Limb (tissue), 2 donors: ENCODE measurements at regions not wholly inside any gene's neighbourhood (a gene's known extent, or its start where the extent isn't known, plus 50 kb on each side); places are given as distances from the start of the nearest gene placed in this dataset.
"Not testable (repeated sequence)": the region's sequence is repeated elsewhere in the genome, so short reads cannot be mapped to it uniquely, and the experiment has no call there.

Experiments
- DNase-seq, 2 donors: peaks; one replicate each; pipeline ENCODE4 v3.0.0-alpha.2; 2016; ENCODE audit errors: extremely low spot score in 2 of 2

- no peak for DNase-seq
Measured at GRCh38 chr3:88000853-88001252, 58.0 kb downstream of the CGGBP1 start.

GRCh38 chr3:87997966-87998365, 60.8 kb downstream of the CGGBP1 start:
- DNase-seq, result no peak

- DNase-seq, result no peak
Measured at GRCh38 chr3:87997298-87997697, 61.5 kb downstream of the CGGBP1 start.

GRCh38 chr3:87996882-87997281, 61.9 kb downstream of the CGGBP1 start:
- DNase-seq, result no peak

- no peak for DNase-seq
Measured at GRCh38 chr3:87993566-87993965, 65.2 kb downstream of the CGGBP1 start.

- no peak for DNase-seq
Measured at GRCh38 chr3:87987952-87988351, 70.9 kb downstream of the CGGBP1 start.

GRCh38 chr3:87982421-87982820, 76.4 kb downstream of the CGGBP1 start:
- no peak for DNase-seq

GRCh38 chr3:87979527-87979926, 79.3 kb downstream of the CGGBP1 start:
- no peak for DNase-seq

- no peak for DNase-seq
Measured at GRCh38 chr3:87977765-87978164, 81.0 kb downstream of the CGGBP1 start.

- no peak for DNase-seq
Measured at GRCh38 chr3:87975716-87976115, 83.1 kb downstream of the CGGBP1 start.

- DNase-seq, result no peak
Measured at GRCh38 chr3:87973906-87974305, 84.9 kb downstream of the CGGBP1 start.

GRCh38 chr3:87969620-87970019, 89.2 kb downstream of the CGGBP1 start:
- DNase-seq, result no peak

- no peak for DNase-seq
Measured at GRCh38 chr3:87968668-87969067, 90.1 kb downstream of the CGGBP1 start.

- no peak for DNase-seq
Measured at GRCh38 chr3:87958289-87958688, 100.5 kb downstream of the CGGBP1 start.

GRCh38 chr3:87957575-87957974, 101.2 kb downstream of the CGGBP1 start:
- DNase-seq, result no peak

GRCh38 chr3:87949879-87950208, 109.0 kb downstream of the CGGBP1 start:
- no peak for DNase-seq

- DNase-seq, result no peak
Measured at GRCh38 chr3:87949189-87949878, 109.5 kb downstream of the CGGBP1 start.

GRCh38 chr3:87946007-87946406, 112.8 kb downstream of the CGGBP1 start:
- not testable (repeated sequence) for DNase-seq

GRCh38 chr3:87942256-87942655, 116.5 kb downstream of the CGGBP1 start:
- not testable (repeated sequence) for DNase-seq

GRCh38 chr3:87924485-87924884, 134.3 kb downstream of the CGGBP1 start:
- DNase-seq, result no peak

- no peak for DNase-seq
Measured at GRCh38 chr3:87920549-87920948, 138.3 kb downstream of the CGGBP1 start.

- DNase-seq, result no peak
Measured at GRCh38 chr3:87901141-87901540, 157.7 kb downstream of the CGGBP1 start.

- DNase-seq, result no peak
Measured at GRCh38 chr3:87900061-87900460, 158.7 kb downstream of the CGGBP1 start.

- no peak for DNase-seq
Measured at GRCh38 chr3:87898971-87899370, 159.8 kb downstream of the CGGBP1 start.
